CD14-positive monocyte (primary cell): ENCODE measurements at regions not wholly inside any gene's neighbourhood (a gene's known extent, or its start where the extent isn't known, plus 50 kb on each side); places are given as distances from the start of the nearest gene placed in this dataset.

Experiments
- DNase-seq, 3 donors: peaks; one replicate each; pipeline ENCODE4 v3.0.0-alpha.2; 2011 to 2022
- H2AFZ ChIP-seq: 2 replicates; pipeline ENCODE4 v1.6.0; 2012; ENCODE audit warnings: mild to moderate bottlenecking, low read depth, low read length, inconsistent platforms; ENCODE audit not compliant: insufficient read depth, poor library complexity, severe bottlenecking
- H3K27ac ChIP-seq, 2 donors: 1 replicate in 1 of 2; 2 replicates in 1 of 2; pipeline ENCODE4 v1.5.1; 2012 to 2013; ENCODE audit warnings: low read length in 2 of 2, control low read depth in 1 of 2, inconsistent platforms in 1 of 2, low read depth in 1 of 2, mild to moderate bottlenecking in 1 of 2
- H3K27me3 ChIP-seq, 2 donors: one replicate each; pipeline versions ENCODE4 v1.6.0 to v1.6.1; 2011 to 2013; ENCODE audit warnings: low read length in 2 of 2; ENCODE audit not compliant: control insufficient read depth in 2 of 2, insufficient read depth in 2 of 2
- H3K36me3 ChIP-seq, 2 donors: replicated peaks in 1 of 2; 1 replicate in 1 of 2; 2 replicates in 1 of 2; pipeline versions ENCODE4 v1.5.1 to v1.6.1; 2012 to 2013; ENCODE audit warnings: low read length in 2 of 2, control low read depth in 1 of 2, inconsistent platforms in 1 of 2, mild to moderate bottlenecking in 1 of 2; ENCODE audit not compliant: insufficient read depth in 2 of 2, control insufficient read depth in 1 of 2
- H3K4me1 ChIP-seq, 2 donors: 1 replicate in 1 of 2; 2 replicates in 1 of 2; pipeline versions ENCODE4 v1.5.1 to v1.6.1; 2012 to 2013; ENCODE audit warnings: low read length in 2 of 2, control low read depth in 1 of 2, inconsistent platforms in 1 of 2, mild to moderate bottlenecking in 1 of 2, moderate library complexity in 1 of 2; ENCODE audit not compliant: insufficient read depth in 2 of 2, control insufficient read depth in 1 of 2
- H3K4me2 ChIP-seq: replicated peaks from 2 replicates; pipeline ENCODE3; 2012; ENCODE audit warnings: low read length, moderate library complexity, mild to moderate bottlenecking; ENCODE audit not compliant: poor library complexity, severe bottlenecking; ENCODE audit errors: extremely low read depth
- H3K4me3 ChIP-seq, 3 experiments: fragments of 200-600 bp in 1 of 3; sonication (generic) in 1 of 3; replicated peaks in 1 of 3; 1 replicate in 2 of 3; 2 replicates in 1 of 3; pipeline ENCODE4 v1.5.1; 2011 to 2013; ENCODE audit warnings: low read length in 3 of 3, mild to moderate bottlenecking in 3 of 3, control low read depth in 2 of 3, low read depth in 2 of 3, inconsistent platforms in 1 of 3, moderate library complexity in 1 of 3
- H3K79me2 ChIP-seq: 2 replicates; pipeline ENCODE4 v1.6.0; 2012; ENCODE audit warnings: mild to moderate bottlenecking, control low read depth, inconsistent platforms, low read length, moderate library complexity; ENCODE audit not compliant: insufficient read depth
- H3K9ac ChIP-seq: 2 replicates; pipeline ENCODE4 v1.6.0; 2017; ENCODE audit warnings: low read length, mild to moderate bottlenecking; ENCODE audit not compliant: insufficient read depth, poor library complexity, severe bottlenecking
- H3K9me3 ChIP-seq, 2 donors: replicated peaks in 1 of 2; 1 replicate in 1 of 2; 2 replicates in 1 of 2; pipeline versions ENCODE4 v1.5.1 to v1.6.1; 2012 to 2013; ENCODE audit warnings: low read length in 2 of 2, control low read depth in 1 of 2; ENCODE audit not compliant: control insufficient read depth in 1 of 2, insufficient read depth in 1 of 2
- H4K20me1 ChIP-seq: 2 replicates; pipeline ENCODE4 v1.6.0; 2012; ENCODE audit warnings: mild to moderate bottlenecking, low read length, control low read depth, moderate library complexity; ENCODE audit not compliant: insufficient read depth
- H3K27ac Mint-ChIP-seq, 7 donors: one replicate each; pipeline ENCODE4 v1.8.0; 2020; ENCODE audit warnings: mild to moderate bottlenecking in 7 of 7, mixed read lengths in 7 of 7, moderate library complexity in 6 of 7, inconsistent platforms in 2 of 7
- H3K27me3 Mint-ChIP-seq, 3 donors: one replicate each; pipeline ENCODE4 v1.8.0; 2021 to 2022; ENCODE audit warnings: low read depth in 3 of 3, mild to moderate bottlenecking in 3 of 3, mixed read lengths in 3 of 3, moderate library complexity in 3 of 3, inconsistent platforms in 1 of 3
- H3K36me3 Mint-ChIP-seq, 2 donors: one replicate each; pipeline ENCODE4 v1.8.0; 2020; ENCODE audit warnings: mixed read lengths in 2 of 2, inconsistent platforms in 1 of 2, mild to moderate bottlenecking in 1 of 2
- H3K4me1 Mint-ChIP-seq: one replicate; pipeline ENCODE4 v1.8.0; 2020; ENCODE audit warnings: mild to moderate bottlenecking, mixed read lengths
- H3K4me3 Mint-ChIP-seq, 2 donors: one replicate each; pipeline ENCODE4 v1.8.0; 2020; ENCODE audit warnings: mild to moderate bottlenecking in 2 of 2, mixed read lengths in 2 of 2, moderate library complexity in 1 of 2
- H3K9me3 Mint-ChIP-seq, 7 donors: one replicate each; pipeline ENCODE4 v1.8.0; 2020 to 2022; ENCODE audit warnings: mixed read lengths in 7 of 7, mild to moderate bottlenecking in 6 of 7, moderate library complexity in 6 of 7, inconsistent platforms in 2 of 7
- WGBS: methylation state at CpG from one replicate; pipeline ENCODE4 v1.1.5; 2013; ENCODE audit warnings: missing lambda C conversion rate; ENCODE audit not compliant: insufficient coverage; 5-methylcytosine and 5-hydroxymethylcytosine counted together
- intact Hi-C, 2 donors: fragments of 100-400 bp; cut with micrococcal nuclease; formaldehyde crosslinking; loops; one replicate each; pipeline versions ENCODE4 v1.15.0 to v1.15.1; 2023
- TF ChIP-seq, protein P1 (sequence below): fragments of 200-600 bp; IDR thresholded peaks from one replicate; pipeline ENCODE4 v1.8.0; 2022; ENCODE audit warnings: antibody characterized with exemption, mild to moderate bottlenecking

- Mint-ChIP-seq H3K36me3 (no peaks in the 10 kb centered on the region), H3K27me3 (no peaks in the 10 kb centered on the region), H3K9me3 (peaks cover 0 to 19% (median 11%) of the 10 kb centered on the region in 7 donors), H3K27ac (no peak overlapping the region), H3K4me3 (no peak overlapping the region), H3K4me1 (no peaks in the 10 kb centered on the region)
- no peak overlapping the region for H3K27ac ChIP-seq
- no peaks in the 10 kb centered on the region for H3K27me3 ChIP-seq
- peaks cover 17 to 23% of the 10 kb centered on the region in 2 donors for H3K9me3 ChIP-seq
- no peaks in the 10 kb centered on the region for H3K79me2 ChIP-seq
- intact Hi-C loops = no loop called here
- 78% methylated on average over 4 of the region's 4 CpGs for WGBS
- no peak overlapping the region for H2AFZ ChIP-seq
- H4K20me1 ChIP-seq = no peaks in the 10 kb centered on the region
- TF ChIP-seq, protein P1, sequence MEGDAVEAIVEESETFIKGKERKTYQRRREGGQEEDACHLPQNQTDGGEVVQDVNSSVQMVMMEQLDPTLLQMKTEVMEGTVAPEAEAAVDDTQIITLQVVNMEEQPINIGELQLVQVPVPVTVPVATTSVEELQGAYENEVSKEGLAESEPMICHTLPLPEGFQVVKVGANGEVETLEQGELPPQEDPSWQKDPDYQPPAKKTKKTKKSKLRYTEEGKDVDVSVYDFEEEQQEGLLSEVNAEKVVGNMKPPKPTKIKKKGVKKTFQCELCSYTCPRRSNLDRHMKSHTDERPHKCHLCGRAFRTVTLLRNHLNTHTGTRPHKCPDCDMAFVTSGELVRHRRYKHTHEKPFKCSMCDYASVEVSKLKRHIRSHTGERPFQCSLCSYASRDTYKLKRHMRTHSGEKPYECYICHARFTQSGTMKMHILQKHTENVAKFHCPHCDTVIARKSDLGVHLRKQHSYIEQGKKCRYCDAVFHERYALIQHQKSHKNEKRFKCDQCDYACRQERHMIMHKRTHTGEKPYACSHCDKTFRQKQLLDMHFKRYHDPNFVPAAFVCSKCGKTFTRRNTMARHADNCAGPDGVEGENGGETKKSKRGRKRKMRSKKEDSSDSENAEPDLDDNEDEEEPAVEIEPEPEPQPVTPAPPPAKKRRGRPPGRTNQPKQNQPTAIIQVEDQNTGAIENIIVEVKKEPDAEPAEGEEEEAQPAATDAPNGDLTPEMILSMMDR = no peak
- H3K36me3 ChIP-seq = no peaks in the 10 kb centered on the region
- DNase-seq = no peak
- H3K4me3 ChIP-seq = no peak overlapping the region
- no peak overlapping the region for H3K4me2 ChIP-seq
- H3K9ac ChIP-seq = no peak overlapping the region
- H3K4me1 ChIP-seq = no peaks in the 10 kb centered on the region
These were observed 402.1 kb upstream of the CNTN6 start for GRCh38 chr3:690770-691169.

DNA sequence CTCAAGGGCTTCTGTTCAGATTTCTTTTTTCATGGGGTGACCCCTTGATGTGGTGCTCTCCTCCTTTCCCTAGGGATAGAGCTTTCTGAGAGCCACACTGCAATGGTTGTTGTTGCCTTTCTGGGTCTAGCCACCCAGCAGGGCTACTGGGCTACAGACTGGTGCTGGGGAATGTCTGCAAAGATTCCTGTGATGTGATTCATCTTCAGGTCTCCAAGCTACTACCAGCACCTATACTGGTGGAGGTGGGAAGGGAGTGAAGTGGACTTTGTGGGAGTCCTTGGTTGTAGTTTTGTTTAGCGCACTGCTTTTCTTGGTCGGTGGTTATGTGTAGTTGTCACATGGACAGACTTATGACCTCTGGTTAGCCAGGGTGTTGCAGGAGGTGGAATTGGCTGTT lies 392.3 kb upstream of the CNTN6 start:
- Mint-ChIP-seq H3K9me3 (peaks cover 4 to 12% (median 10%) of the 10 kb centered on the region in 7 donors), H3K27ac (no peak overlapping the region), H3K27me3 (no peaks in the 10 kb centered on the region), H3K36me3 (no peaks in the 10 kb centered on the region), H3K4me1 (no peaks in the 10 kb centered on the region), H3K4me3 (no peak overlapping the region)
- DNase-seq = no peak
- 100% methylated on average over 2 of the region's 2 CpGs for WGBS
- H3K9ac ChIP-seq = no peak overlapping the region
- intact Hi-C loops = no loop called here
- no peaks in the 10 kb centered on the region for H3K79me2 ChIP-seq
- no peak overlapping the region for H3K27ac ChIP-seq
- H3K4me3 ChIP-seq = no peak overlapping the region
- no peak overlapping the region for H3K4me2 ChIP-seq
- H3K36me3 ChIP-seq = no peaks in the 10 kb centered on the region
- peaks cover 15 to 17% of the 10 kb centered on the region in 2 donors for H3K9me3 ChIP-seq
- no peak overlapping the region for H2AFZ ChIP-seq
- TF ChIP-seq, protein P1 = no peak
- no peaks in the 10 kb centered on the region for H3K4me1 ChIP-seq
- H4K20me1 ChIP-seq = no peaks in the 10 kb centered on the region
- H3K27me3 ChIP-seq = no peaks in the 10 kb centered on the region
